HG03196 (cell line): ENCODE measurements at regions not wholly inside any gene's neighbourhood (a gene's known extent, or its start where the extent isn't known, plus 50 kb on each side); places are given as distances from the start of the nearest gene placed in this dataset.

Source experiments
- ATAC-seq: cut with Tn5 transposase; IDR thresholded peaks from one replicate; pipeline ENCODE4 v1.9.1; 2021; ENCODE audit not compliant: unreplicated experiment

DNA sequence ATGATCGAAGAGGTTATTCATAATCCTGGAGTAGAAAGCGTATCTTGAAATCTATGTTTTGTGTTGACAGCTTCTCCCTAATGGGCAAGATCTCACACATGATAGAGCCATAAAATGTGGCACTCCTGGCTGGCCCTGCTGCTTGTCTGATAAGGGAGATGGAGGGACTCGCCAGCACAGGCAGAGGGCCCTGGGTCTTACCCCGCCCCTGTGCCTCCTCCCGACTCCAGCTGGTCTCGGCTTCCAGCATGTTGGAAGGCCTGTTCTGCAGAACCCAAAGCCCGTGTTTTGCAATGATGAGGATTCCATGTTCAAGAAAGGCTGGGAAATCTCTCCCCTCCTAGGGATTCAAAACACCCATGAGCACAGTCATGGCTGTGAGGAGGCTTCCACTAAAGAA is 106.7 kb upstream of the SDK2 start:
- no peak for ATAC-seq

DNA sequence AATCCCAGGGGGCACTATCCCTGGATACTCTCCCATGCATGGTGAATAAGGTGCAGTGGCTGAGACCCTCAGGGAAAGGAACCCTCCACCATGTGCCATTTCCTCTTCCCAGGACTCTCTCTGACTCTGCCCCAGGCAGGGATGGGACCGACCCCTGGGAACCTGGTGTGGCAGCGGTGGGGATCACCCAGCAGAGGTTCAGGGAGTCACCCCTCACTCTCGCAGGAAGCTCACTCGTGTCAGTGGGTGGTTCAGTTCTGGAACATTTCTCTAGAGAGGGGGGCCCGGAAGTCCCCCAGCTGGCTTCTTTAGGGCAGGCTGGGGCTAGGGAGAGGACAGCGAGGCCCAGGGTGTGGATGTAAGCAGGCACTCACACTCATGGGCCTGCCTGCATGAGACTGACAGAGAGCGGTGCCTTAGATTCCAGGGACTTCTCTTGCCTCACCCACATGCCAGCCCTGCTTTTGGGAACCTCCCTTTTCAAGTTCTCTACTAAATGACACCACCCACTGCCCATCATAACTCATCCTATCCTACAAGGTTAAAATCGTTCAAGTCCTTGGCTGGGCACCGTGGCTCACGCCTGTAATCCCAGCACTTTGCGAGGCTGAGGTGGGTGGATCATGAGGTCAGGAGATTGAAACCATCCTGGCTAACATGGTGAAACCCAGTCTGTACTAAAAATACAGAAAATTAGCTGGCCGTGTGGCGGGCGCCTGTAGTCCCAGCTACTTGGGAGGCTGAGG is 109.7 kb upstream of the SDK2 start:
- no peak for ATAC-seq

DNA sequence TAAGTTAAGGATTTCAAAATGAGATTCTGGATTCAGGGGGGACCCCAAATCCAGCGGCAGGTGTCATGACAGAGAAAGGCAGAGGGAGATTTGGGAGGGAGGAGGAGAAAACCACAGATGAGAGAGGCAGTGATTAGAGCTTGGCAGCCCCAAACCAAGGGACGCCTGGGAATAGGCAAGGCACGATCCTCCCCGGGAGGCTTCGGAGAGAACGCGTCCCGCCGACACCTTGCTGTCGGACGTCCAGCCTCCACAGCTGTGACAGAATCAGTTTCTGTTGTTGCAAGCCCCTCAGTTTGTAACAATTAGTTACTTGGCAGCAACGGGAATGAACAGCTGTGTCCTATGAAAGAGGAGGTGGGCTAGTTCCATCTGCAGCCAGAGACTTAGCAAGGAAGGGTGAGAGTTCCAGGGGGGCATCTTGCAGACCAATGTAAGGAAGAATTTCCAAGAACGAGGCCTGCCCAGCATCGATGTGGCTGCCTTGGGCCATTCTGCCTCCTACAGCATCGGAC is 110.7 kb upstream of the SDK2 start:
- ATAC-seq, result no peak

DNA sequence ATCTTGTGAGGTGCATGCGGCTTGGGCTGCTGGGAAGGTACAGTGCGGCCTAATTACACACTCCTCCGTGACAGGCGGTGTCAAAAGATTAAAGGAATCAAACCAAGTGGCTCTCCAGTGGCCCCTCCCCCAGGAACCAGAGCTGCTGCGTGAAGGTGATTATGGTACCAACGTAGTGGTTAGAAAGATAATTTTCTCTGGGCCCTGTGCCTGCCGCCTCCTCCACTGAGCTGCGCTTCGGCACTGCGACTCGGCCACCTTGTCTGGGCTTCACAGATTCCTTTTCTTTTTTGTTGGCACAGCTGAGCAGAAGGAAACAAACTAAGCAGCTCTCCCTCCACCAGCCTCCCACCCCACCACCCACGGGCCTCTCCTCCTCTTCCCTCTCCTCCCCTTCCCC is 113.2 kb upstream of the SDK2 start:
- ATAC-seq, result no peak

DNA sequence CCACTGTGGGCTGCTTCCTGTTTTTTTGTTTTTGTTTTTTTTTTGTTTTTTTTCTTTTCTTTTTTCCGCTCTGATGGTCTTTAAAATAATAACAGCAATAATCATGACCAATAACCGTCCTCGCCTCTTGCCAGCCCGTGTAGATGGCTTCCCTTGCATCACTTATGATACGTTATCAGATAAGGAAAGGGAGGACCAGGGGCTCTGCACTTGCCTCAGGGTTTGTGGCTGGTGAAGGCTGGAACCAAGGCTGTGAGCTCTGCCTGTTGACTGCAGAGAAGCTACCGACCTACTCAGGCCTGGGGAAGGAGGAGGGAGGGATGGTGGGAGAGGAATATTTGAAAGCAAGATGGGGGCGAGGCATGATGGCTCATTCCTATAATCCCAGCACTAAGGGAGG is 114.0 kb upstream of the SDK2 start:
- ATAC-seq, result no peak

DNA sequence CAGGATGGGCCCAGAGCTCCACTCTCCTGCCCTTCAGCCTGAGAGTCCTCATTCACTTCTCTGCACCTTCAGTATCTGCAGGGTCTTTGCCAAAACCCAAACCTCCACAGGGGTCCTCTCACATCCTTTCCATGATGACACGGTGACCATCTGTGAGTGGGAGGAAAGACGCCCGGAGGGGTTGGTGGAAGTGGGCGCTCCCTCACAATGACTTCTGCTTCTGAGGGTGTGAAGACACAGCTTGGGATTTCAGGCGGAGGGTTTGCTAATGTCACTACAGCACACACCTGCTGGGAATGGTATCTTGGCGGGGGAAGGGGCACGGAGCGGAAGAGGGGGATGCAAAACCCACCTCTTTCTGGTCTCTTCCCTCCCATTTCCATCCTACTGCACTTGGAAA is 115.1 kb upstream of the SDK2 start:
- ATAC-seq, result no peak

DNA sequence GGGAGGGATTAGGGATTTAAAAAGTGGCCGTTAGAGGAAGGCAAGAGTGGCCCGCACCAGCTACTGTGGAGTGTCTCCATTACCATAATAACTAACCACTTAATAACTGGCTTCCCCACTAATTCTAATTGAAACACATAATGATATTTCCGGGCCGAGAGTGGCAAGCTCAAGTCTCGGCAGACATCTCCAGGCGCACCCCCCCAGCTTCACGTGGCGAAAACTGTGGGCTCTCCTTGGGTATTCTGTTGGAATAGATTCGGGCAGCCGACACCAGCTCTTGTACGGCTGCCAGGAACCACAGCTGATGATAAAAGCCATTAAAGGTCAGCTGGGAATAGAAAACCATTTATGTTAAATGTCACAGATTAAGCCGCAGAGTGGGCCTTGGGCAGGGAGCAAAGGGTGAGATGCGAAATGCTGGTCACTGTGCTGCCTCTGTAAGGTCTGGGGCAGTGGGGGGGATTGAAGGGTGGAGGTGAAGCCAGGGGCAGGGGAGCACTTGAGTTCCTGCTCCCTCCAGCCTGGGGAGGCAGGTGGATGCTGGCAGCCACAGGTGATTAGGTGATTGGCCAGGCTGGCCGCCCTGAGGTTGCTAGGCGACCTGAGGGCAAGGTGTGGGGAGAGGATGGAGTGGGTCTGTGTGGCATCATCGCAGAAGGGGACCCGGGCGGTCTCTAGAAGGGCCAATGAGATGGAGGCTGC is 115.6 kb upstream of the SDK2 start:
- ATAC-seq, result no peak

DNA sequence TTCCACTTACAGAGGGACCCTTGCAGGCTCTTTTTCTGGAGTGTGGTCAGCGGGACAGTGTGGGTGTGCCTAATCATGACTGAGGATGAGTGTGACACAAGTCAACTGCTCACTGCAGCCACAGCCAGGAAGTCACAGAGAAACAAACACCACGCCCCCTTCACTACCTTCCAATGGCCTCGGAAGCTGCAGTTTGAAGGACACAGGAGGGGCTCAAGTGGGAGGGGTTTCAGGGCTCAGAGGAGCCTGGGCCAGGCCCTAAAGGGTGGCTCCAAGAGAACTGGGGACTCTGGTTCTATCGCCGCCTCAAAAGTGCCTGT is 116.2 kb upstream of the SDK2 start:
- no peak for ATAC-seq

DNA sequence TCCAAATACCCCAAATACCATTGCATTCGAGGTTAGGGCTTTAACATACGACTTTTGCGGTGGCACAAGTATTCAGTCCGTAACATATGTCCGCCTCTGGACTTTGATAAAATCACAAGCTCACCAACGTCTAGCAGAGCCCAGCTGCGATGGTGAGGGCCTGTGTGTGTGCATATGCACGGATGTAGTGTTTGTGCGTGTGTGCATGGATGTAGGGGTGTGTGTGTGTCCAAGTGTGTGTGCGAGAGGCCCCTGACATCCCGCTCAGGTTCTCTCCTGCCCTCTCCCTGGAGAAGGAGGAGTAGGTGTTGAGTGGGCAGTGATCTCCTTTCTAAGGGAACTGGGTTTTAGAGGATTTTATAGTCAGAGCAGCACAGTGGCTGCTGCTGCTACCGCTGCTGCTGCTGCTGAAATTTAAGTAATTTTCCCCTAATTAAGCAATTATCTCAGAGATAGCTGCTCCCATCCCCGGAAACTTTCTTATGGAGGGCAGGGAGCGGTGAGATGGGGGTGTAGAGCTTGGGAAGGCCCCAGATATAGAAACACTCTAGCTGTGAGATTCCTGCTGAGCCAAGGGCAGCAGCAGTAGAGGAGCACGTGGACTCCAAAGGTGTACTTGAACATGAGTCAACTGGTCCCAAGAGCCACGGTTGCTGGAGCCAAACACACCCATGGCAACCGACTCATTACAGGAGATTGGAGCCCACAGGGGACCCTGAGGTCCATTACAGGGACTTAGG is 121.7 kb upstream of the SDK2 start:
- ATAC-seq, result no peak

DNA sequence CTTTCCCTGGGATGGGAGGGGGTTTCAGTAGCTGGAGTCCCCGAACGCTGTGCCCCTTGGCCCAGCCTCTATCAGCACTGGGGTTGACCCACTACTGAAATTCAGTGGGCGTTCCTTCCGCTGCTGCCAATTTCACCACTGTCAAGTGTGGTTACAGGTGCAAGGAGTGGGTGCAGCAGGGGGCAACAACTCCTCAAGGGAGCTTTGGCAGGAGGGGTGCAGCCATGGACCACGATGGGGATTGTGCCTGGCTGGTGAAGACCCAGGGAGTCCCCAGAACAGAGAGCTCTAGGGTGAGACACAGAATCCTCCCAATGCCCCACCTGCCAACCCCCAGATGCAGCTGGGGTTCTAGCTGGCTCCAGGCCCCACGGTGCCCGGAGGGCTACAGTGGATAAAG is 123.5 kb upstream of the SDK2 start:
- no peak for ATAC-seq

DNA sequence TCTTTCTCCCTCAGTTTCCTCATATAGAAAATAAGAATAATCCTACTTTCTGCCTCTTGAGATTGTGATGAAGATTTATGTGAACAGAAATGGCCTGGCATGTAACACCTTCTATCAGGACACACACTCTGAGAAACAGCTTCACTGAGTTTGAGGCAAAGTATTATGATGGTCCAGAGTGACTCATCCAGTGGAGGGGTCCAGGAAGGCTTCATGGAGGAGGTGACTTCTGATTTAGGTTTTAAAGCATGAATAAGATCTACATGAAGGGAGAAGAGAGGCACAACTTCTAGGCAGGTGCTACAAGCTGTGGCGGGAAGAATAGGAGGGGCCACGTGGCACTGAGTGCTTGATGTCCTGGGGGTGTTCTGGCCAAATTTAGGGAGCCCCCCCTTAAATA is 124.4 kb upstream of the SDK2 start:
- ATAC-seq, result no peak

DNA sequence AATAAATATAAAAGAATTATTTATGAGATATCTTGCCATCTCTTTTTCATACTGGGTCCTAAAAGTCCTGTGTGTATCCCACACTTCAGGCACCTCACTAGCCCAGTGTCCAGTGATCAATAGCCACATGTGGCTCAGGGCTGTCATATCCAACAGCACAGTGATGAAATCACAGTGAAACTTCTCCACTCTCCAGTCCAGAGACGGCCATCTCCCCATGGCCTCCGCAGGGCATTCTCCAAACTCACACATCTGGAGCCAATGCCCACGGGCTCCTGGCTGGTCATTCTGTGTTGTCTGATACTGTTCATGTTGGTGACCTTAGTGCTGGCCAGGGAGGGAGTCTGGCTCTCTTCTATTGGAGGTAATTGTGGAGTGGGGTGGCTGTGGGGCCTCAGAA is 125.2 kb upstream of the SDK2 start:
- ATAC-seq, result no peak

DNA sequence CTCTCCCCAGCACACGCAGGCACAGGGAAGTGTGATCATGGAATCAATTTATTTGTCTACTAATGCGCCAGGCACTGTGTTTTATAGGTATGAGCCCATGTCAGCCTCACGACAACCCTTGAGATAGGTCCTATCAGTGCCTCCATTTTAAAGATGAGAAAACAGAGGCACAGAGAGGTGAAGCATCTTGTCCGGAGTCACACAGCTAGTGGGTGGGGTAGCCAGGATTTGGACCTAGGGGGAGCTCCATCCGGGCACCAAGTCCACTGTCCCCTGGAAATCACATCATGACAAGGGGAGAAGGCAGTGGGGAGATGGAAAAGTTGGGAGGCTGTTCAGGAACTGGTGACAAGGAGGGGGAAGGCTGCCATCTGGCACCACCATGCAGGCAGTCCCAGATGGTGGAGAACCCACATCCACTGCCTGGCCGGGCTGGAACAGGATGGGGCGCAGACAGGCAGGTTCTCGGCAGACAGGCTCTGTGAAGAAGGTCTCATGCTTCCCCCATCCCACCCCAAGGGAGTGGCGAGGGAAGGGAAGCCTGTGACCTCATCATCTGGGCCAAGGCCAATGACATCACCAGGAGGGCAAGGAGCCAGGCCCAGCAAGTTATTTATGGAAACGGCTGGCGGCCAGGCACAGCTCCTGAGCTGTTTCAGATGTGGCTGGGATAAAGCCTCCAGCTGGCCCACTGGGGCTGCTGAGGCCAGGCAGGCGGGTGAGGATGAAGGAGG is 126.0 kb upstream of the SDK2 start:
- no peak for ATAC-seq

DNA sequence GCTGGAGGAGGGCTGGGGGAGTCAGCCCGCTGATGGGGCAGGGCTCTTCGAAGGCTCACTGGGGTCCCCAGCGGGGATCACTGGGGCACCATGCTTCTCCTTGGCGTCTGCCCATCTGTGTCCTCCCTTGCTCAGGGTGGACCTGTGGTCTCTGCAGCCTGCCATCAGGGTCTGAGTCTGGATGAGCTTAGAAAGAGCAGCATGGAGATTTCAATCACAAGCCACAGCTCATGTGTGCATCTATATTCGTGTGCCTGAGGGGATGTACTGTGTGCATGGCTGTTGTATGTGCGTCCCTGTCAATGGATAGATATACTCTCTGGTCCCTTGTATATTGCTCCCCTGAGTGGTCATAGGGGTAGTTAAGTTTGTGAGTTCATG is 126.6 kb upstream of the SDK2 start:
- no peak for ATAC-seq

DNA sequence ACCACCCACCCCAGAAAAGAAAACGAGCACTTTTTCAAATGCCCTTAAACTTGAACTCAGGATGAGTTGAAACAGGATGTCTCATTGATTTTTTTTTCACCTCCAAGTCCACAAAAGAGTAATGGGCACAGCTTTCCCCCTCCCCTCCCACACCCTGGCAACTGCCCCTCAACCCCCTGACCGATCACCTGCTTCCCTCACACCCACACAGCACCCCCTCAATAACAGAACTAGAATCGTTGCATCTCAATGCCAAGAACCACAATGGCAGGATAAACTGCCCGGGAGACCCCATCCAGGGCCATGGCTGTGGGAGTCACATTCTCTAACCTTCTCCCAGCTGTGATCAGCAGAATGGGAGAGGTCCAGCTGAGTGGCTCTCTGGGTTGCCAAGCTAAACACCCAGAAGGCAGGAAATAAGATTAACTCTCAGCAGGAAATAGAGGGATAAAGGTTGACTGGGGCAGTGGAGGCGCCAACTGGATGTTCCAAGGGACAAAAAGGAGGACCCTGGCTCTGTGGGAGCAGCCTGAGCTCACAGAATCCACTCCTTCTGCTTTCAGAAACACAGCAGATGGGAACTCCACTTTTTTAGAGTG is 128.0 kb upstream of the SDK2 start:
- ATAC-seq, result no peak

DNA sequence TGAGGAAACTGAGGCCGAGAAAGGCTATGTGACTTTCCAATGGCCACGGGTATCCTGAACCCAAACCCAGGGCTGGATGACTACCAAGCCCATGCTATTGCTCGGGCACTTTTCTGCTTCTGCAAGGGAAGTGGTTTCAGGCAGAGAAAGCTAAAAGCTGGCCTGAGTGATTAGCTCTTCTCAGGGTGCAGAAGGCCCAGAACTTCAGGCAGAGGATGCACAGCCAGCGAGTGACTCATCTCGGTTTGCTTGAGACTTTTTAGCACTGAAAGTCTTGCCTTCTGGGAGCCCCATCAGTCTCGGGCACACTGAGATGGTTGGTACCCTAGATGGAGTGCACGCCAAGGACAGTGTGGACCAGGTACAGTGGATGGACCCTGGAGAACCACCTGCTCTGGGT is 129.5 kb upstream of the SDK2 start:
- ATAC-seq, result no peak

DNA sequence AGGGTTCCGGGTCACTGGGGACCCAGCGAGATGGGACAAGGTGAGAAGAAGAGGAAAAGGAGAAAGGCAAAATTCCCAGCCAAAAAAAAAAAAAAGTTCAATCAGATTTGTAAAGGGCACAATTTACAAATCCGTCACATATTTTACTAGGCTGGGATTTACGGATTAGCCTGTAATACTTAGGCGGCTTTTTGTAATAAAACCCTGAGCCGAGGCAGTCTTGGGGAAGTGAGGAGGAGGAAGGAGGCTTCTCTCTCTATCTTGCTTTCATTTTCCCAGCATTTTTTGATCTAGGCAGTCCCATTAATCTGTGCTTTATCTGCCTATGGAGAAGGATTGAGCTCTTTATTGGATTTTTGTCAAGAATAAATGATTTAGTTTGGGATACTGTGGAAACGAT is 130.6 kb upstream of the SDK2 start:
- ATAC-seq, result no peak

DNA sequence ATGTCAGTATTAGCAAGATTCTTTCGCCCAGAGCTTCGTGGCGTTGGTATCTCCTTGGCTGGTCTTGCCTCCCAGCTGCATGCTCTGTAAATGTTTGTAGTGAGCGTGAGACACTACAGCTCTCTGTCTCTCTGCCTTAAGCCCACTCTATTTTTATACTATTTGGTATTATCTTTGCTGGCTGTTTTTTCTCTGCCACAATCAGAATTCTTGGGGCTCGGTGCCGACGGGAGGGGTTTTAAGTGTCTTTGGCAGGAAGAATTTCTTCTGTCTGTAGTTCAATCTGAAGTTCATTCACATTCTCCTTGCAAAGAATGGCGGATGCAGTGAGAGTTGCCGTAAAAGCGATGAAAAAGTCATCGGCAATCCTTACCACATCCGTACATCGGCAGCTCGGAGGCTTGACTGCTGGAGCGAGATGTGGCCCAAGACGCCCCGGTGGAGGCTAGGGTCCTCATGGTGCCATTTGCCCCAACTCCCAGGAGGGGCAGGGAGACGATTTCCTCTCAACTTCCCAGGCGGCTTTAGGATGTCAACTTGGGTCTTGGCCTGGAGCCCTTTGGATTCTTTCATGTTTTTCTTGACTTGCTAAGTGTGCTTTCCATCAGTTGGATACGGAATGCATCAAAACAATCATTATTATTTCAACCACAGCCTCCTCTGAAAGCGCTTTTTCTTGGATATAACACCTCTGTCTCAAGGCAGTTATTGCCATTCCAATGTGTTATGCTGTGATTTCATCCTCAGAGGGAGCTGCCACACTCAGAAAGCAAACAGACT is 132.3 kb upstream of the SDK2 start:
- ATAC-seq, result no peak

DNA sequence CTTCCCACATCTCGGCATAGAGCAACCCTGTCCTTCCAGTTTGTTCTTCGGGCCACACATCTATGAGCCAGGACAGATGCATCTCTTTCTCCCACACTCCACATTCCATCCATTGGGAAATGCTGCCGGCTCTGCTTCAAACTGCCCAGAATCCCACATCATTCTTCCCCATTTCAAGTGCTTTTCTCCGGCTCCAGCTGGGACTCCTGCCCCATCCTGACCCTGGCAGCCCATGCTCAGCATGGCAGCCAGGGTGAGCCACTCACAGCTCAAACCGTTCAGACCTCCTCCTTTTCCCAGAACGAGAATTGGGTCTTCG is 132.8 kb upstream of the SDK2 start:
- no peak for ATAC-seq

DNA sequence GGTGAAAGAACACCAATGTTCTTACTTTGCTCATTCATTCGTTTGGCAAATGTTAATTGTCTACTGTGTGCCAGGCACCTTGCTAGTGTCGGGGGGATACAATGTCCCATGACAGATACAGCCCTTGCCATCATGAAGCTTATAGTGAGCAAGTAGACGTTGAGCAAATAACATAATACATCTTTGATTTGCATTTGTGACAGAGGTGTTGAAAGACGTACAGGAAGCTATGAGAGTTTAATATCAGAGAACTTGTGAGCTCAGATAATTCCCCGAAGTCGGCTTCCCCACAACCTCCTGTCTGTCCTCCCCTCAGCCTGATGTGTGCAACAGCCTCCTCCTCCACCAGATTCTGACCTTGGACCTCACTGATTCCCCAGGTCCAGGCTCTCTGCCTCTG is 138.0 kb upstream of the SDK2 start:
- ATAC-seq, result no peak
